ENCODE measurements at regions not wholly inside any gene's neighbourhood (a gene's known extent, or its start where the extent isn't known, plus 50 kb on each side); places are given as distances from the start of the nearest gene placed in this dataset.

DNA sequence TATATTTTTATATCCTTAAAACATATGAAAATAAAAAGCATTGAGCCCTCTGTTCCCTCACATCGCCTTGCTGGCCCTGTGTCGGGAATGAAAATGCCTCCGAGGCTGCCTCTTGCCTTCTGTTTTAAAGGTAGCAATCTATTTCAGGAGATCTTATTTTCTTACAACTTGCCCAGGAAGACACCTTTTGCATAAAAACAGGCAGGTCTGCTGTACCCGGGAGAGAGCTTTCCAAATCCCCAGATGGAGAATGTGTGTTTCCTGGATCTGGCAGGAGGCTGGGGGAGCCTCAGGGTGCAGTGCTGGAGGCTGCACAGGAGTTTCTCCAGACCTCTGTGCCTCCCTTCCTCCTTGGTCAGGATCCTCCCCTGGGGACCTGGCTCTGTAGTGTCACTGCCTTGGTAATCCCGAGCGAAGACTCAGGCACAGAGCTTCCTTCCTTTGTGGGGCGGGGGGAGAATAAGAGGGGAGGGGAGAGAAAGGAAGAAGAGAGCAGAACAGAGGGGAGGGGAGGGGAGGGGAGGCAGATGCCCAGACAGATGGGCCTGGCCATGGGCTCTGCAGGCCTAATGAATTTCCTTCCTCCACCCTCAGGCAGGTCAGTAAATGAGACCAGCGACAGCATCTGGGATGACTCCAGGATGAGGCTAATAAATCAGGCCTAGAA, 104.0 kb upstream of the BOD1 start:
- POLR2A ChIA-PET (ENCODE audit: partially characterized antibody), result interaction anchor here (0.6 to 1.4 kb wide), 3 partner anchors 11 to 489 kb away, joined by 3 read pairs; no protein-coding TSS in a partner anchor
- no peak overlapping the region for H3K56ac ChIP-seq (replicated peaks; ENCODE audit: insufficient read length, low read depth, low read length)
- DNase-seq (ENCODE audit: low read depth in 1 of 2, low spot score in 2 of 2), result no peak
- peaks cover 3 to 17% (median 6%) of the 10 kb centered on the region in 4 experiments; a peak in 6 of 7 replicates for H3K4me1 ChIP-seq (replicated peaks in 1 of 4; ENCODE audit: control insufficient read depth in 3 of 4, insufficient read depth in 4 of 4, low read length in 3 of 4)
- WGBS, 2 experiments (ENCODE audit: extremely low coverage in 1 of 2, insufficient coverage in 1 of 2, insufficient read length in 1 of 2, insufficient replicate concordance in 2 of 2, low coverage in 1 of 2, low lambda C conversion rate in 2 of 2, missing lambda C conversion rate in 1 of 2), result 80% methylated on average over 6 of the region's 8 CpGs; no CpG with 5 or more reads in 1 of the 2 experiments
- H3K9me3 ChIP-seq (ENCODE audit: insufficient read depth in 2 of 2, low read depth in 1 of 2, low read length in 1 of 2), result no peaks in the 10 kb centered on the region
- no peaks in the 10 kb centered on the region for H4K20me1 ChIP-seq (replicated peaks in 1 of 2; ENCODE audit: control insufficient read depth in 1 of 2, insufficient read depth in 2 of 2, low read length in 2 of 2)
- H4K91ac ChIP-seq (replicated peaks; ENCODE audit: insufficient read length, low read length), result peak overlapping the region; percentile 14
- H3K9ac ChIP-seq (replicated peaks in 1 of 4; ENCODE audit: extremely low read depth in 1 of 4, low read depth in 3 of 4, low read length in 3 of 4), result no peak overlapping the region
- no peak overlapping the region for H3K4me3 ChIP-seq (ENCODE audit: extremely low read depth in 1 of 4, insufficient read depth in 2 of 4, low read depth in 3 of 4, low read length in 4 of 4)
- H2AFZ ChIP-seq (ENCODE audit: low read length), result 0 out of 2 replicates have a peak overlapping the region, but pooled peaks have one; percentile 75
- H3K4me2 ChIP-seq (ENCODE audit: insufficient read depth in 1 of 2, low read depth in 2 of 2, low read length in 2 of 2), result no peak overlapping the region
- no peak overlapping the region for H2BK20ac ChIP-seq (ENCODE audit: low read length)
- H3K36me3 ChIP-seq (ENCODE audit: control insufficient read depth in 2 of 4, insufficient read depth in 4 of 4, low read length in 3 of 4), result no peaks in the 10 kb centered on the region
- no peak overlapping the region for H2BK12ac ChIP-seq (ENCODE audit: low read depth, low read length)
- H3K23me2 ChIP-seq (ENCODE audit: low read depth, low read length), result no peaks in the 10 kb centered on the region
- H2BK120ac ChIP-seq (replicated peaks; ENCODE audit: low read depth, low read length), result no peak overlapping the region
- no peak overlapping the region for H3K23ac ChIP-seq (ENCODE audit: insufficient read length)
- H3K27ac ChIP-seq (ENCODE audit: low read depth, low read length), result no peak overlapping the region
- H3K27me3 ChIP-seq (replicated peaks in 1 of 4; ENCODE audit: control insufficient read depth in 3 of 4, extremely low read depth in 1 of 4, insufficient read depth in 3 of 4, low read length in 3 of 4), result no peaks in the 10 kb centered on the region
- H3K18ac ChIP-seq (ENCODE audit: extremely low read depth, low read length), result peak overlapping the region; percentile 65
- TF ChIP-seq E2F6 (IDR thresholded peaks at IDR 0.05), result no peak
- no peak for TF ChIP-seq KDM4A (IDR thresholded peaks at IDR 0.05; ENCODE audit: low read depth, low read length, severe bottlenecking)
- TF ChIP-seq SP1 (IDR thresholded peaks at IDR 0.05; ENCODE audit: low read depth, low read length), result no peak
- no peaks in the 10 kb centered on the region for H3K79me1 ChIP-seq (ENCODE audit: low read depth, low read length)
- no peak overlapping the region for H3K4ac ChIP-seq (replicated peaks; ENCODE audit: insufficient read length, low read depth, low read length)
- H4K8ac ChIP-seq (ENCODE audit: extremely low read depth, insufficient read depth, low read length), result no peak overlapping the region
- H2BK15ac ChIP-seq (ENCODE audit: low read length), result 0 out of 2 replicates have a peak overlapping the region, but pooled peaks have one; percentile 63
- no peak overlapping the region for H4K5ac ChIP-seq (ENCODE audit: insufficient read length, low read depth, low read length)
- no peak overlapping the region for H3K14ac ChIP-seq (ENCODE audit: insufficient read length)
- CTCF ChIA-PET (ENCODE audit: partially characterized antibody), result interaction anchor here (0.6 to 2.4 kb wide), 15 partner anchors 12 to 1992 kb away, joined by 3 to 10 read pairs (median 3); partner anchors contain the start of gene BOD1
- no peak overlapping the region for H2AK5ac ChIP-seq (ENCODE audit: low read depth, low read length)
- no peak for FAIRE-seq
- peak overlapping the region; percentile 22; the same call in 1 of the 2 replicates for H2BK5ac ChIP-seq (ENCODE audit: low read depth, low read length)
- H3K79me2 ChIP-seq (ENCODE audit: control insufficient read depth in 1 of 2, insufficient read depth in 2 of 2, low read length in 2 of 2), result no peaks in the 10 kb centered on the region
